Caco-2 (cell line): ENCODE measurements at regions not wholly inside any gene's neighbourhood (a gene's known extent, or its start where the extent isn't known, plus 50 kb on each side); places are given as distances from the start of the nearest gene placed in this dataset.

Source experiments
- BruUV-seq: library from RNA; stranded (reverse); fragments of 400-500 nt; replicated peaks from 2 replicates; lab custom pipeline; 2021; lab: Mats Ljungman, UMichigan
- CTCF ChIA-PET: fragments of 300-600 bp; sonication (Branson Sonifier 250); formaldehyde crosslinking; loops from one replicate; lab custom pipeline; 2022; ENCODE audit warnings: antibody characterized with exemption; lab: Charles Lee
- POLR2A ChIA-PET: fragments of 300-600 bp; sonication (Branson Sonifier 250); formaldehyde crosslinking; loops from one replicate; lab custom pipeline; 2022; ENCODE audit warnings: antibody characterized with exemption; lab: Charles Lee
- DNase-seq, 2 experiments: peaks; one replicate each; pipeline versions ENCODE4 v3.0.0 to v3.0.0-alpha.2; 2020 to 2022
- H3K27me3 ChIP-seq: replicated peaks from 2 replicates; pipeline ENCODE4 v1.6.0; 2011; ENCODE audit warnings: low read length; ENCODE audit not compliant: control insufficient read depth, insufficient read depth
- H3K36me3 ChIP-seq: 2 replicates; pipeline ENCODE4 v1.5.1; 2011; ENCODE audit warnings: low read length; ENCODE audit not compliant: control insufficient read depth, insufficient read depth
- H3K4me1 ChIP-seq: fragments of 250-450 bp; sonication (Bioruptor Pico); 2 replicates; pipeline ENCODE4 v1.5.1; 2020; ENCODE audit warnings: mild to moderate bottlenecking
- H3K4me3 ChIP-seq: 2 replicates; pipeline ENCODE4 v1.5.1; 2011; ENCODE audit warnings: low read depth, mild to moderate bottlenecking, control low read depth, low read length
- H3K9me3 ChIP-seq: fragments of 250-450 bp; sonication (Bioruptor Pico); 2 replicates; pipeline ENCODE4 v1.5.1; 2020; ENCODE audit warnings: mild to moderate bottlenecking, moderate library complexity
- H3K27ac Mint-ChIP-seq: one replicate; pipeline ENCODE4 v1.8.0; 2022; ENCODE audit warnings: mixed read lengths; ENCODE audit not compliant: unreplicated experiment
- H3K27me3 Mint-ChIP-seq: one replicate; pipeline ENCODE4 v1.8.0; 2022; ENCODE audit warnings: mixed read lengths; ENCODE audit not compliant: insufficient read depth, unreplicated experiment
- H3K36me3 Mint-ChIP-seq: one replicate; pipeline ENCODE4 v1.8.0; 2022; ENCODE audit warnings: mild to moderate bottlenecking, mixed read lengths; ENCODE audit not compliant: insufficient read depth, unreplicated experiment
- H3K4me1 Mint-ChIP-seq: one replicate; pipeline ENCODE4 v1.8.0; 2022; ENCODE audit warnings: low read depth, mixed read lengths; ENCODE audit not compliant: unreplicated experiment
- H3K4me3 Mint-ChIP-seq: one replicate; pipeline ENCODE4 v1.8.0; 2022; ENCODE audit warnings: mild to moderate bottlenecking, moderate library complexity, mixed read lengths; ENCODE audit not compliant: unreplicated experiment
- H3K9me3 Mint-ChIP-seq: one replicate; pipeline ENCODE4 v1.8.0; 2022; ENCODE audit warnings: mixed read lengths; ENCODE audit not compliant: unreplicated experiment
- CTCF ChIP-seq, 2 experiments: fragments of 200-600 bp in 1 of 2; IDR thresholded peaks; 1 replicate in 1 of 2; 2 replicates in 1 of 2; pipeline versions ENCODE4 v1.5.1 to v1.8.0; 2011 to 2022; ENCODE audit warnings: antibody characterized with exemption in 1 of 2, control low read depth in 1 of 2, inconsistent platforms in 1 of 2, low read depth in 1 of 2, low read length in 1 of 2, mild to moderate bottlenecking in 1 of 2, moderate library complexity in 1 of 2; ENCODE audit not compliant: insufficient read depth in 1 of 2, severe bottlenecking in 1 of 2, unreplicated experiment in 1 of 2
- intact Hi-C: fragments of 100-400 bp; cut with micrococcal nuclease; formaldehyde crosslinking; loops from one replicate; pipeline ENCODE4 v1.10.0; 2022; ENCODE audit not compliant: unreplicated experiment

- H3K4me1 Mint-ChIP-seq = peaks cover 6% of the 10 kb centered on the region
- DNase-seq = no peak
- no peak overlapping the region for H3K4me3 Mint-ChIP-seq
- CTCF ChIA-PET = no interaction called here
- H3K27me3 ChIP-seq = no peaks in the 10 kb centered on the region
- H3K27ac Mint-ChIP-seq = no peak overlapping the region
- TF ChIP-seq CTCF (IDR thresholded peaks at IDR 0.05; ENCODE audit: insufficient read depth in 1 of 2, low read depth in 1 of 2, low read length in 1 of 2, severe bottlenecking in 1 of 2, unreplicated experiment in 1 of 2) = no peak
- H3K4me3 ChIP-seq = no peak overlapping the region
- no peaks in the 10 kb centered on the region for H3K27me3 Mint-ChIP-seq
- POLR2A ChIA-PET = no interaction called here
- 0 out of 2 replicates have a peak, but pooled peaks cover 4% of the 10 kb centered on the region for H3K9me3 ChIP-seq
- H3K36me3 Mint-ChIP-seq = peaks cover 12% of the 10 kb centered on the region
- intact Hi-C loops = no loop called here
- no peaks in the 10 kb centered on the region for H3K36me3 ChIP-seq
- H3K9me3 Mint-ChIP-seq = peaks cover 23% of the 10 kb centered on the region
- BruUV-seq = no TSS peak
- H3K4me1 ChIP-seq = no peaks in the 10 kb centered on the region; the same call in 1 of the 2 replicates
Observed at GRCh38 chr13:38216181-38216580, 133.5 kb upstream of the UFM1 start.

GRCh38 chr13:38213314-38213713, 136.3 kb upstream of the UFM1 start:
- H3K36me3 ChIP-seq = no peaks in the 10 kb centered on the region
- Mint-ChIP-seq H3K9me3 (peaks cover 33% of the 10 kb centered on the region), H3K27me3 (no peaks in the 10 kb centered on the region), H3K4me3 (no peak overlapping the region), H3K27ac (no peak overlapping the region), H3K36me3 (peaks cover 12% of the 10 kb centered on the region), H3K4me1 (peaks cover 6% of the 10 kb centered on the region)
- H3K27me3 ChIP-seq = no peaks in the 10 kb centered on the region
- DNase-seq = no peak
- H3K4me3 ChIP-seq = no peak overlapping the region
- intact Hi-C loops = no loop called here
- ChIA-PET CTCF (no interaction called here), POLR2A (no interaction called here)
- H3K4me1 ChIP-seq = no peaks in the 10 kb centered on the region; the same call in 1 of the 2 replicates
- no TSS peak for BruUV-seq
- H3K9me3 ChIP-seq = 0 out of 2 replicates have a peak, but pooled peaks cover 4% of the 10 kb centered on the region
- no peak for TF ChIP-seq CTCF (IDR thresholded peaks at IDR 0.05; ENCODE audit: insufficient read depth in 1 of 2, low read depth in 1 of 2, low read length in 1 of 2, severe bottlenecking in 1 of 2, unreplicated experiment in 1 of 2)

GRCh38 chr13:38210928-38211596, 138.6 kb upstream of the UFM1 start:
- no TSS peak for BruUV-seq
- Histone ChIP-seq H3K27me3 (no peaks in the 10 kb centered on the region), H3K4me1 (no peaks in the 10 kb centered on the region; the same call in 1 of the 2 replicates), H3K9me3 (0 out of 2 replicates have a peak, but pooled peaks cover 4% of the 10 kb centered on the region), H3K36me3 (no peaks in the 10 kb centered on the region), H3K4me3 (no peak overlapping the region)
- POLR2A ChIA-PET = no interaction called here
- H3K36me3 Mint-ChIP-seq = peaks cover 12% of the 10 kb centered on the region
- no peaks in the 10 kb centered on the region for H3K27me3 Mint-ChIP-seq
- no peak overlapping the region for H3K4me3 Mint-ChIP-seq
- peaks cover 33% of the 10 kb centered on the region for H3K9me3 Mint-ChIP-seq
- intact Hi-C loops = no loop called here
- TF ChIP-seq CTCF (IDR thresholded peaks at IDR 0.05; ENCODE audit: insufficient read depth in 1 of 2, low read depth in 1 of 2, low read length in 1 of 2, severe bottlenecking in 1 of 2, unreplicated experiment in 1 of 2) = no peak
- DNase-seq = no peak
- CTCF ChIA-PET = no interaction called here
- H3K4me1 Mint-ChIP-seq = peaks cover 6% of the 10 kb centered on the region
- no peak overlapping the region for H3K27ac Mint-ChIP-seq
